ENCODE measurements at regions not wholly inside any gene's neighbourhood (a gene's known extent, or its start where the extent isn't known, plus 50 kb on each side); places are given as distances from the start of the nearest gene placed in this dataset.

DNA sequence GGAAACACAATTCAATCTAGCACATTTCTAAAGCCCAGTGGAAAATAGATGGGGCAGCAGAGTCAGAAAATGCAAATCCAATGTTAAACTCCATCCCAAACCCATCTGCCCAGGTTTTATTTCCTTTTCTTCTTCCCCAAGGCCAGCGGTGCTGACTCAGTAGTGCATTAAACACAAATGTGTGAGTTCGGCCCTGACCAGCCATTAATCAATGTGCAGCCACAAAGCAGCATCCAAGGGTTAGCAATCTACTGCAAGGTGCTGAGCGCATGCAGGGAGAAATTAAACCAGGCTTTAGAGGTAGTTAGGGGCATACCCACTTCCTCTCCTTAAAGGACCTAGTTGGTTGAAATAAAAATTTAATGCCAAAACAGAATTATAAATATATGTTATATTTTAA is 583.3 kb upstream of the PPP2R3A start:
- TF ChIP-seq, protein P1, sequence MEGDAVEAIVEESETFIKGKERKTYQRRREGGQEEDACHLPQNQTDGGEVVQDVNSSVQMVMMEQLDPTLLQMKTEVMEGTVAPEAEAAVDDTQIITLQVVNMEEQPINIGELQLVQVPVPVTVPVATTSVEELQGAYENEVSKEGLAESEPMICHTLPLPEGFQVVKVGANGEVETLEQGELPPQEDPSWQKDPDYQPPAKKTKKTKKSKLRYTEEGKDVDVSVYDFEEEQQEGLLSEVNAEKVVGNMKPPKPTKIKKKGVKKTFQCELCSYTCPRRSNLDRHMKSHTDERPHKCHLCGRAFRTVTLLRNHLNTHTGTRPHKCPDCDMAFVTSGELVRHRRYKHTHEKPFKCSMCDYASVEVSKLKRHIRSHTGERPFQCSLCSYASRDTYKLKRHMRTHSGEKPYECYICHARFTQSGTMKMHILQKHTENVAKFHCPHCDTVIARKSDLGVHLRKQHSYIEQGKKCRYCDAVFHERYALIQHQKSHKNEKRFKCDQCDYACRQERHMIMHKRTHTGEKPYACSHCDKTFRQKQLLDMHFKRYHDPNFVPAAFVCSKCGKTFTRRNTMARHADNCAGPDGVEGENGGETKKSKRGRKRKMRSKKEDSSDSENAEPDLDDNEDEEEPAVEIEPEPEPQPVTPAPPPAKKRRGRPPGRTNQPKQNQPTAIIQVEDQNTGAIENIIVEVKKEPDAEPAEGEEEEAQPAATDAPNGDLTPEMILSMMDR (IDR thresholded peaks at IDR 0.05) = no peak
- no peak for TF ChIP-seq POLR2A (IDR thresholded peaks at IDR 0.05)
